B cell (primary cell): ENCODE measurements at regions not wholly inside any gene's neighbourhood (a gene's known extent, or its start where the extent isn't known, plus 50 kb on each side); places are given as distances from the start of the nearest gene placed in this dataset.

Experiments
- ATAC-seq: fragments of 200-7000 bp; cut with Tn5 transposase; one replicate; pipeline ENCODE4 v1.10.0; 2021; ENCODE audit warnings: low read depth, mild to moderate bottlenecking, moderate number of reproducible peaks, moderate library complexity
- CTCF ChIA-PET: fragments of 350-600 bp; sonication (Branson Sonifier 250); formaldehyde crosslinking; loops from one replicate; lab custom pipeline; 2021; ENCODE audit warnings: antibody characterized with exemption, inconsistent platforms; lab: Charles Lee
- POLR2A ChIA-PET: fragments of 350-600 bp; sonication (Branson Sonifier 250); formaldehyde crosslinking; loops from one replicate; lab custom pipeline; 2021; ENCODE audit warnings: antibody characterized with exemption; lab: Charles Lee
- DNase-seq: peaks from one replicate; pipeline ENCODE4 v3.0.0; 2013
- H2AFZ ChIP-seq: 2 replicates; pipeline ENCODE4 v1.6.1; 2012; ENCODE audit warnings: mild to moderate bottlenecking, low read depth, low read length; ENCODE audit not compliant: insufficient read depth, poor library complexity, severe bottlenecking
- H3K27ac ChIP-seq, 2 donors: 1 replicate in 1 of 2; 2 replicates in 1 of 2; pipeline ENCODE4 v1.5.1; 2012 to 2013; ENCODE audit warnings: low read length in 2 of 2, mild to moderate bottlenecking in 2 of 2, moderate library complexity in 1 of 2
- H3K27me3 ChIP-seq, 4 experiments: fragments of 200-600 bp in 1 of 4; sonication (generic) in 1 of 4; replicated peaks in 1 of 4; 1 replicate in 2 of 4; 2 replicates in 2 of 4; pipeline versions ENCODE4 v1.6.1 to v1.7.0; 2013 to 2016; ENCODE audit warnings: low read length in 3 of 4, mild to moderate bottlenecking in 2 of 4, mixed read lengths in 1 of 4, moderate library complexity in 1 of 4; ENCODE audit not compliant: insufficient read depth in 4 of 4, control insufficient read depth in 3 of 4; ENCODE audit errors: control extremely low read depth in 1 of 4
- H3K36me3 ChIP-seq, 2 experiments: replicated peaks in 1 of 2; 1 replicate in 1 of 2; 2 replicates in 1 of 2; pipeline versions ENCODE4 v1.6.1 to v1.7.1; 2013; ENCODE audit warnings: low read length in 1 of 2; ENCODE audit not compliant: insufficient read depth in 2 of 2, control insufficient read depth in 1 of 2; ENCODE audit errors: control extremely low read depth in 1 of 2, extremely low read depth in 1 of 2
- H3K4me1 ChIP-seq, 2 donors: fragments of 200-600 bp in 1 of 2; sonication (generic) in 1 of 2; 1 replicate in 1 of 2; 2 replicates in 1 of 2; pipeline versions ENCODE4 v1.5.1 to v1.6.1; 2013 to 2017; ENCODE audit warnings: low read length in 2 of 2; ENCODE audit not compliant: control insufficient read depth in 2 of 2, insufficient read depth in 2 of 2
- H3K4me2 ChIP-seq: replicated peaks from 2 replicates; pipeline ENCODE3; 2012; ENCODE audit warnings: mild to moderate bottlenecking, low read depth, low read length; ENCODE audit not compliant: poor library complexity, severe bottlenecking
- H3K4me3 ChIP-seq, 5 experiments: fragments of 200-600 bp in 1 of 5; sonication (generic) in 1 of 5; 1 replicate in 3 of 5; 2 replicates in 2 of 5; pipeline versions ENCODE4 v1.5.1 to v1.7.0; 2011 to 2016; ENCODE audit warnings: low read length in 4 of 5, mild to moderate bottlenecking in 4 of 5, low read depth in 2 of 5, control low read depth in 1 of 5, moderate library complexity in 1 of 5; ENCODE audit not compliant: insufficient read depth in 1 of 5; ENCODE audit errors: control extremely low read depth in 1 of 5, extremely low read depth in 1 of 5
- H3K79me2 ChIP-seq: fragments of 200-600 bp; sonication (generic); one replicate; pipeline ENCODE4 v1.6.0; 2016; ENCODE audit warnings: low read length; ENCODE audit not compliant: control insufficient read depth, insufficient read depth
- H3K9ac ChIP-seq: fragments of 200-600 bp; sonication (generic); 2 replicates; pipeline ENCODE4 v1.6.1; 2017; ENCODE audit warnings: mild to moderate bottlenecking, low read length, moderate library complexity
- H3K9me3 ChIP-seq, 3 donors: one replicate each; pipeline versions ENCODE4 v1.6.1 to v1.7.1; 2013; ENCODE audit warnings: low read length in 2 of 3; ENCODE audit not compliant: control insufficient read depth in 2 of 3, insufficient read depth in 1 of 3; ENCODE audit errors: control extremely low read depth in 1 of 3
- H4K20me1 ChIP-seq: 2 replicates; pipeline ENCODE4 v1.6.0; 2012; ENCODE audit warnings: mild to moderate bottlenecking, low read length; ENCODE audit not compliant: insufficient read depth, control insufficient read depth, poor library complexity, severe bottlenecking
- H3K27ac Mint-ChIP-seq: one replicate; pipeline ENCODE4 v1.8.0; 2021; ENCODE audit warnings: mixed read lengths
- H3K27me3 Mint-ChIP-seq: one replicate; pipeline ENCODE4 v1.8.0; 2021; ENCODE audit warnings: mixed read lengths
- H3K4me1 Mint-ChIP-seq: one replicate; pipeline ENCODE4 v1.8.0; 2021; ENCODE audit warnings: mixed read lengths
- H3K4me3 Mint-ChIP-seq: one replicate; pipeline ENCODE4 v1.8.0; 2021; ENCODE audit warnings: mixed read lengths
- H3K9me3 Mint-ChIP-seq: one replicate; pipeline ENCODE4 v1.8.0; 2022; ENCODE audit warnings: mixed read lengths; ENCODE audit not compliant: insufficient read depth
- CTCF ChIP-seq: fragments of 200-600 bp; IDR thresholded peaks from one replicate; pipeline ENCODE4 v1.8.0; 2022; ENCODE audit warnings: antibody characterized with exemption, mild to moderate bottlenecking
- EZH2 ChIP-seq: IDR thresholded peaks from 2 replicates; pipeline ENCODE4 v1.6.1; 2012; ENCODE audit warnings: borderline replicate concordance, low read depth, mild to moderate bottlenecking, moderate library complexity, low read length; ENCODE audit not compliant: insufficient read depth, poor library complexity, severe bottlenecking
- WGBS: methylation state at CpG from one replicate; pipeline ENCODE4 v1.1.5; 2013; ENCODE audit warnings: missing lambda C conversion rate; ENCODE audit not compliant: insufficient coverage; 5-methylcytosine and 5-hydroxymethylcytosine counted together
- intact Hi-C: fragments of 100-400 bp; cut with micrococcal nuclease; formaldehyde crosslinking; loops from one replicate; pipeline ENCODE4 v1.10.0; 2022

GRCh38 chr3:132871956-132872355 lies 149.7 kb upstream of the NPHP3 start:
- intact Hi-C loops, result no loop called here
- Histone ChIP-seq H3K4me2 (no peak overlapping the region), H3K79me2 (no peaks in the 10 kb centered on the region), H3K27me3 (no peaks in the 10 kb centered on the region), H3K9me3 (no peaks in the 10 kb centered on the region), H3K4me3 (no peak overlapping the region), H3K27ac (no peak overlapping the region), H3K9ac (no peak overlapping the region), H3K36me3 (no peaks in the 10 kb centered on the region), H4K20me1 (no peaks in the 10 kb centered on the region), H2AFZ (no peak overlapping the region), H3K4me1 (no peaks in the 10 kb centered on the region)
- POLR2A ChIA-PET, result no interaction called here
- TF ChIP-seq EZH2, result no peak
- no peak for TF ChIP-seq CTCF
- ATAC-seq (no peak), DNase-seq (no peak)
- CTCF ChIA-PET, result no interaction called here
- Mint-ChIP-seq H3K4me3 (no peak overlapping the region), H3K4me1 (no peaks in the 10 kb centered on the region), H3K27ac (no peak overlapping the region), H3K9me3 (no peaks in the 10 kb centered on the region), H3K27me3 (peaks cover 6% of the 10 kb centered on the region)
- WGBS, result no CpG with 5 or more reads among the region's 4 CpGs

- TF ChIP-seq EZH2, result no peak
Measured at GRCh38 chr3:132870541-132870940, 148.3 kb upstream of the NPHP3 start.

More at GRCh38 chr3:132870541-132870940, 148.3 kb upstream of the NPHP3 start:
- H3K9ac ChIP-seq, result no peak overlapping the region
- no peaks in the 10 kb centered on the region for H3K27me3 ChIP-seq
- no peaks in the 10 kb centered on the region for H3K9me3 Mint-ChIP-seq
- no peaks in the 10 kb centered on the region for H3K4me1 Mint-ChIP-seq
- no peaks in the 10 kb centered on the region for H3K4me1 ChIP-seq
- 74% methylated on average over 3 of the region's 4 CpGs for WGBS
- H3K27ac Mint-ChIP-seq, result no peak overlapping the region
- no peak overlapping the region for H3K4me3 ChIP-seq
- no peaks in the 10 kb centered on the region for H4K20me1 ChIP-seq
- H3K36me3 ChIP-seq, result no peaks in the 10 kb centered on the region
- no peak overlapping the region for H3K4me2 ChIP-seq
- ATAC-seq, result no peak
- no peak for DNase-seq
- no peaks in the 10 kb centered on the region for H3K79me2 ChIP-seq
- no peaks in the 10 kb centered on the region for H3K9me3 ChIP-seq
- H2AFZ ChIP-seq, result no peak overlapping the region
- no peak overlapping the region for H3K27ac ChIP-seq
- H3K4me3 Mint-ChIP-seq, result no peak overlapping the region
- ChIA-PET POLR2A (no interaction called here), CTCF (no interaction called here)
- peaks cover 11% of the 10 kb centered on the region for H3K27me3 Mint-ChIP-seq
- intact Hi-C loops, result no loop called here
